HepG2 (cell line): ENCODE measurements at regions not wholly inside any gene's neighbourhood (a gene's known extent, or its start where the extent isn't known, plus 50 kb on each side); places are given as distances from the start of the nearest gene placed in this dataset.

Source experiments
- ATAC-seq: fragments of 200-7000 bp; cut with Tn5 transposase; 3 replicates; pipeline ENCODE4 v1.9.1; 2020; ENCODE audit warnings: mild to moderate bottlenecking, moderate library complexity
- BruUV-seq: library from RNA; stranded (reverse); fragments of 400-500 nt; replicated peaks from 2 replicates; lab custom pipeline; 2021; lab: Mats Ljungman, UMichigan
- CTCF ChIA-PET: fragments of 300-600 bp; formaldehyde crosslinking; extraction: SDS; loops from one replicate; lab custom pipeline; 2021; ENCODE audit warnings: low total read pairs, inconsistent platforms, low intra/inter-chr PET ratio; lab: Yijun Ruan, JAX
- POLR2A ChIA-PET: fragments of 350-600 bp; sonication (Branson Sonifier 250); formaldehyde crosslinking; loops from one replicate; lab custom pipeline; 2020; ENCODE audit warnings: antibody characterized with exemption, inconsistent platforms; lab: Yijun Ruan, JAX
- DNase-seq: peaks from one replicate; pipeline ENCODE4 v3.0.0-alpha.2; 2015; ENCODE audit warnings: low spot score
- FAIRE-seq: peaks from 3 replicates; lab custom pipeline; 2011; peaks lifted over from hg19 to GRCh38; lab: Jason Lieb, UNC
- H2AFZ ChIP-seq: one replicate; pipeline ENCODE4 v1.6.1; 2011; ENCODE audit warnings: low read length, inconsistent platforms
- H3K27ac ChIP-seq: fragments of 300-600 bp; 3 replicates; pipeline ENCODE4 v1.8.0; 2011; ENCODE audit warnings: mixed run types, mild to moderate bottlenecking, mixed read lengths, low read length, inconsistent platforms; ENCODE audit not compliant: insufficient read depth; ENCODE audit errors: extremely low read length
- H3K27me3 ChIP-seq, 2 experiments: fragments of 200-600 bp in 1 of 2; 2 replicates in 1 of 2; 3 replicates in 1 of 2; pipeline versions ENCODE4 v1.6.0 to v1.8.0; 2011; ENCODE audit warnings: low read length in 2 of 2, mild to moderate bottlenecking in 2 of 2, moderate library complexity in 2 of 2, inconsistent platforms in 1 of 2; ENCODE audit not compliant: insufficient read depth in 2 of 2, control insufficient read depth in 1 of 2
- H3K36me3 ChIP-seq, 2 experiments: fragments of 200-600 bp in 1 of 2; replicated peaks in 1 of 2; 2 replicates in 1 of 2; 3 replicates in 1 of 2; pipeline versions ENCODE4 v1.5.1 to v1.8.0; 2011; ENCODE audit warnings: low read length in 2 of 2, inconsistent platforms in 1 of 2; ENCODE audit not compliant: insufficient read depth in 2 of 2, control insufficient read depth in 1 of 2
- H3K4me1 ChIP-seq: 2 replicates; pipeline ENCODE4 v1.5.1; 2012; ENCODE audit warnings: low read length, inconsistent platforms; ENCODE audit not compliant: insufficient read depth
- H3K4me2 ChIP-seq: 2 replicates; pipeline ENCODE4 v1.6.0; 2011; ENCODE audit warnings: low read depth, low read length, inconsistent platforms
- H3K4me3 ChIP-seq, 3 experiments: fragments of 200-600 bp in 1 of 3; sonication (generic), shearing (Covaris generic) in 1 of 3; replicated peaks in 1 of 3; 2 replicates each; pipeline ENCODE4 v1.5.1; 2011 to 2016; ENCODE audit warnings: low read length in 3 of 3, inconsistent platforms in 2 of 3, low read depth in 2 of 3, mild to moderate bottlenecking in 2 of 3, control low read depth in 1 of 3, mixed read lengths in 1 of 3; ENCODE audit not compliant: insufficient read depth in 1 of 3
- H3K79me2 ChIP-seq: one replicate; pipeline ENCODE4 v1.6.1; 2011; ENCODE audit warnings: low read length, inconsistent platforms; ENCODE audit not compliant: insufficient read depth
- H3K9ac ChIP-seq: 2 replicates; pipeline ENCODE4 v1.6.0; 2011; ENCODE audit warnings: mild to moderate bottlenecking, low read depth, low read length, inconsistent platforms; ENCODE audit not compliant: insufficient read depth
- H3K9me3 ChIP-seq: 2 replicates; pipeline ENCODE4 v1.5.1; 2012; ENCODE audit warnings: mild to moderate bottlenecking, low read length
- H4K20me1 ChIP-seq: 2 replicates; pipeline ENCODE4 v1.6.0; 2011; ENCODE audit warnings: inconsistent platforms, mild to moderate bottlenecking, low read length, moderate library complexity; ENCODE audit not compliant: insufficient read depth
- DZIP1 ChIP-seq: sonication (generic); formaldehyde crosslinking; IDR thresholded peaks from 2 replicates; pipeline ENCODE4 v1.5.0; 2020; ENCODE audit warnings: mild to moderate bottlenecking, missing genetic modification reagents
- FOXK2 ChIP-seq: fragments of 450-650 bp; IDR thresholded peaks from 2 replicates; pipeline ENCODE4 v1.6.1; 2016
- GPBP1L1 ChIP-seq: sonication (generic); formaldehyde crosslinking; IDR thresholded peaks from 2 replicates; pipeline ENCODE4 v1.5.0; 2020; ENCODE audit warnings: mild to moderate bottlenecking, missing genetic modification reagents
- IRF2 ChIP-seq: IDR thresholded peaks from 2 replicates; pipeline ENCODE4 v1.6.1; 2018; ENCODE audit warnings: missing genetic modification reagents, missing compliant biosample characterization
- MEF2D ChIP-seq: sonication (generic); formaldehyde crosslinking; IDR thresholded peaks from 2 replicates; pipeline ENCODE4 v1.5.1; 2020; ENCODE audit warnings: mild to moderate bottlenecking, missing genetic modification reagents
- NCOA5 ChIP-seq: sonication (generic); formaldehyde crosslinking; IDR thresholded peaks from 2 replicates; pipeline ENCODE4 v1.4.0; 2020; ENCODE audit warnings: missing genetic modification reagents
- PRMT3 ChIP-seq: sonication (generic); formaldehyde crosslinking; IDR thresholded peaks from 2 replicates; pipeline ENCODE4 v1.8.1; 2022; ENCODE audit warnings: low read depth, mild to moderate bottlenecking, moderate library complexity, missing genetic modification reagents, borderline replicate concordance
- PTBP1 ChIP-seq: fragments of 200-400 bp; formaldehyde crosslinking; IDR thresholded peaks from 2 replicates; pipeline ENCODE4 v1.6.1; 2018; ENCODE audit warnings: low read length, low read depth; ENCODE audit not compliant: poor library complexity, severe bottlenecking
- RXRB ChIP-seq: IDR thresholded peaks from 2 replicates; pipeline ENCODE4 v1.6.1; 2016; ENCODE audit warnings: borderline replicate concordance, missing genetic modification reagents, missing compliant biosample characterization
- ZNF264 ChIP-seq: sonication (generic); formaldehyde crosslinking; IDR thresholded peaks from 2 replicates; pipeline ENCODE4 v1.4.0; 2020; ENCODE audit warnings: missing genetic modification reagents
- ZNF510 ChIP-seq: sonication (generic); formaldehyde crosslinking; IDR thresholded peaks from 2 replicates; pipeline ENCODE4 v1.4.0; 2020; ENCODE audit warnings: low read depth, mild to moderate bottlenecking, missing genetic modification reagents
- ZNF644 ChIP-seq: IDR thresholded peaks from 2 replicates; pipeline ENCODE4 v1.6.1; 2016; ENCODE audit warnings: low read depth
- ZNF7 ChIP-seq: IDR thresholded peaks from 2 replicates; pipeline ENCODE4 v1.6.1; 2016; ENCODE audit warnings: missing biosample characterization, missing genetic modification reagents
- ZNF776 ChIP-seq: sonication (generic); formaldehyde crosslinking; IDR thresholded peaks from 2 replicates; pipeline ENCODE4 v1.4.0; 2020; ENCODE audit warnings: mild to moderate bottlenecking, missing genetic modification reagents
- ZNF841 ChIP-seq: sonication (generic); formaldehyde crosslinking; IDR thresholded peaks from 2 replicates; pipeline ENCODE4 v1.8.1; 2023; ENCODE audit warnings: missing genetic modification reagents, borderline replicate concordance
- in situ Hi-C: cut with HindIII; loops from 2 replicates; pipeline ENCODE4 v1.10.0; 2017; ENCODE audit warnings: low pct_unique_long_range_greater_than_20kb; ENCODE audit not compliant: extremely low pct_ligation_motif_present
- intact Hi-C: fragments of 100-400 bp; cut with micrococcal nuclease; formaldehyde crosslinking; loops from one replicate; pipeline ENCODE4 v1.10.0; 2022; ENCODE audit not compliant: unreplicated experiment
- TF ChIP-seq, protein P1 (sequence below): sonication (generic); formaldehyde crosslinking; IDR thresholded peaks from 2 replicates; pipeline ENCODE4 v1.5.1; 2020; ENCODE audit warnings: missing genetic modification reagents, mild to moderate bottlenecking, borderline replicate concordance
- TF ChIP-seq, protein P2 (sequence below): sonication (generic); formaldehyde crosslinking; IDR thresholded peaks from 2 replicates; pipeline ENCODE4 v1.8.0; 2022; ENCODE audit warnings: missing genetic modification reagents, mild to moderate bottlenecking, inconsistent platforms, borderline replicate concordance
- TF ChIP-seq, protein P3 (sequence below): sonication (generic); formaldehyde crosslinking; IDR thresholded peaks from 2 replicates; pipeline ENCODE4 v1.5.0; 2020; ENCODE audit warnings: missing genetic modification reagents, mild to moderate bottlenecking, borderline replicate concordance

GRCh38 chr1:72567521-72567920 lies 285.2 kb upstream of the NEGR1 start:
- intact Hi-C loops (no loop called here), in situ Hi-C loops (no loop called here)
- Histone ChIP-seq H3K4me3 (no peak overlapping the region), H3K9me3 (no peaks in the 10 kb centered on the region), H3K4me1 (no peaks in the 10 kb centered on the region), H4K20me1 (no peaks in the 10 kb centered on the region), H3K79me2 (no peaks in the 10 kb centered on the region), H3K4me2 (no peak overlapping the region), H2AFZ (no peak overlapping the region), H3K27ac (no peak overlapping the region), H3K36me3 (no peaks in the 10 kb centered on the region), H3K9ac (no peak overlapping the region), H3K27me3 (no peaks in the 10 kb centered on the region)
- no peak for FAIRE-seq
- DNase-seq: no peak
- ATAC-seq: no peak
- BruUV-seq: no TSS peak
- TF ChIP-seq NCOA5 (CRISPR knock-in tag) (no peak), GPBP1L1 (CRISPR knock-in tag) (no peak), ZNF7 (CRISPR knock-in tag) (no peak), PRMT3 (CRISPR knock-in tag) (no peak), ZNF264 (no peak), RXRB (CRISPR knock-in tag) (no peak), MEF2D (CRISPR knock-in tag) (no peak), FOXK2 (no peak), ZNF776 (CRISPR knock-in tag) (no peak), PTBP1 (no peak), ZNF841 (no peak), IRF2 (CRISPR knock-in tag) (no peak), DZIP1 (CRISPR knock-in tag) (no peak), ZNF644 (CRISPR knock-in tag) (no peak), ZNF510 (no peak)
- TF ChIP-seq, protein P1, sequence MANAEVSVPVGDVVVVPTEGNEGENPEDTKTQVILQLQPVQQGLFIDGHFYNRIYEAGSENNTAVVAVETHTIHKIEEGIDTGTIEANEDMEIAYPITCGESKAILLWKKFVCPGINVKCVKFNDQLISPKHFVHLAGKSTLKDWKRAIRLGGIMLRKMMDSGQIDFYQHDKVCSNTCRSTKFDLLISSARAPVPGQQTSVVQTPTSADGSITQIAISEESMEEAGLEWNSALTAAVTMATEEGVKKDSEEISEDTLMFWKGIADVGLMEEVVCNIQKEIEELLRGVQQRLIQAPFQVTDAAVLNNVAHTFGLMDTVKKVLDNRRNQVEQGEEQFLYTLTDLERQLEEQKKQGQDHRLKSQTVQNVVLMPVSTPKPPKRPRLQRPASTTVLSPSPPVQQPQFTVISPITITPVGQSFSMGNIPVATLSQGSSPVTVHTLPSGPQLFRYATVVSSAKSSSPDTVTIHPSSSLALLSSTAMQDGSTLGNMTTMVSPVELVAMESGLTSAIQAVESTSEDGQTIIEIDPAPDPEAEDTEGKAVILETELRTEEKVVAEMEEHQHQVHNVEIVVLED (CRISPR knock-in tag): no peak
- TF ChIP-seq, protein P2, sequence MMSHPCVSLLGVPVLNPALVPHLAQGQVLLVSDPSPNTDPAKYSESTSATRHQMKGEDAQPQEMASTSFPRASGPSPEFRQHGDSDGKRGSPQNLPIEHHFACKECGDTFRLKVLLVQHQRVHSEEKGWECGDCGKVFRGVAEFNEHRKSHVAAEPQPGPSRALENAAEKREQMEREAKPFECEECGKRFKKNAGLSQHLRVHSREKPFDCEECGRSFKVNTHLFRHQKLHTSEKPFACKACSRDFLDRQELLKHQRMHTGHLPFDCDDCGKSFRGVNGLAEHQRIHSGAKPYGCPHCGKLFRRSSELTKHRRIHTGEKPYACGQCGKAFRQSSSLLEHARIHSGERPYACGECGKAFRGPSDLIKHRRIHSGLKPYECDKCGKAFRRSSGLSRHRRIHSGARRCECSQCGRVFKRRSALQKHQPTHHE (CRISPR knock-in tag): no peak
- TF ChIP-seq, protein P3, sequence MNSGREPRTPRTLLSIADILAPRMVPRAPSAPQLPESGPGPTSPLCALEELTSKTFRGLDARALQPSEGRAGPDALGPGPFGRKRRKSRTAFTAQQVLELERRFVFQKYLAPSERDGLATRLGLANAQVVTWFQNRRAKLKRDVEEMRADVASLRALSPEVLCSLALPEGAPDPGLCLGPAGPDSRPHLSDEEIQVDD (CRISPR knock-in tag): no peak
- ChIA-PET POLR2A (no interaction called here), CTCF (no interaction called here)
